WTC11 (cell line): ENCODE measurements at regions not wholly inside any gene's neighbourhood (a gene's known extent, or its start where the extent isn't known, plus 50 kb on each side); places are given as distances from the start of the nearest gene placed in this dataset.

ENCODE experiments used
- KAT7 ChIP-seq: sonication (generic); formaldehyde crosslinking; IDR thresholded peaks from 2 replicates; pipeline ENCODE4 v1.8.1; 2023; ENCODE audit warnings: missing genetic modification reagents, mild to moderate bottlenecking, borderline replicate concordance
- TP53 ChIP-seq: sonication (generic); formaldehyde crosslinking; IDR thresholded peaks from 2 replicates; pipeline ENCODE4 v1.8.1; 2023; ENCODE audit warnings: mild to moderate bottlenecking, missing genetic modification reagents
- TF ChIP-seq, protein P1 (sequence below): sonication (generic); formaldehyde crosslinking; IDR thresholded peaks from 2 replicates; pipeline ENCODE4 v1.8.0; 2023; ENCODE audit warnings: missing genetic modification reagents, mild to moderate bottlenecking, borderline replicate concordance
- TF ChIP-seq, protein P2 (sequence below): sonication (generic); formaldehyde crosslinking; IDR thresholded peaks from 2 replicates; pipeline ENCODE4 v1.8.0; 2022; ENCODE audit warnings: mild to moderate bottlenecking, missing genetic modification reagents
- TF ChIP-seq, protein P3 (sequence below): fragments of 200-600 bp; IDR thresholded peaks from 2 replicates; pipeline ENCODE4 v1.8.0; 2022; ENCODE audit warnings: antibody characterized with exemption

DNA sequence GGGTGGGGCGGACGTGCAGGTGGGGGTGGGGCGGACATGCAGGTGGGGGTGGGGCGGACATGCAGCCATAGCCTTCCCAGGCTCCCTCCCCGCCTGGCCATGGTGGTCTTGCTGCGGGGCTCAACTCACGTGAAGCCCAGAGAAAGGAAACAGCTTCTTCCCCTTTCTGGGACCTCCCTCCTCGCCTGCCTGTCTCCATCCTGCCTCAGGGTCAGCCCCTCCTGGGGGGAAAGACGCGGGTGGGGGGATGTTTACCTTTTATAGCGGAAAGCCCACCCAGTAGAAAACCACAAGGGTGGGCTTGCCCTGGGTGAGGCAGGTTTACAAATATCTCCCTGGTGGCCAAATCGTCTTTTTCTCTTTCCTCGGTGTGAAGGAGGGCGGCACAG, 520.0 kb downstream of the GLRX3 start:
- TF ChIP-seq, protein P1, sequence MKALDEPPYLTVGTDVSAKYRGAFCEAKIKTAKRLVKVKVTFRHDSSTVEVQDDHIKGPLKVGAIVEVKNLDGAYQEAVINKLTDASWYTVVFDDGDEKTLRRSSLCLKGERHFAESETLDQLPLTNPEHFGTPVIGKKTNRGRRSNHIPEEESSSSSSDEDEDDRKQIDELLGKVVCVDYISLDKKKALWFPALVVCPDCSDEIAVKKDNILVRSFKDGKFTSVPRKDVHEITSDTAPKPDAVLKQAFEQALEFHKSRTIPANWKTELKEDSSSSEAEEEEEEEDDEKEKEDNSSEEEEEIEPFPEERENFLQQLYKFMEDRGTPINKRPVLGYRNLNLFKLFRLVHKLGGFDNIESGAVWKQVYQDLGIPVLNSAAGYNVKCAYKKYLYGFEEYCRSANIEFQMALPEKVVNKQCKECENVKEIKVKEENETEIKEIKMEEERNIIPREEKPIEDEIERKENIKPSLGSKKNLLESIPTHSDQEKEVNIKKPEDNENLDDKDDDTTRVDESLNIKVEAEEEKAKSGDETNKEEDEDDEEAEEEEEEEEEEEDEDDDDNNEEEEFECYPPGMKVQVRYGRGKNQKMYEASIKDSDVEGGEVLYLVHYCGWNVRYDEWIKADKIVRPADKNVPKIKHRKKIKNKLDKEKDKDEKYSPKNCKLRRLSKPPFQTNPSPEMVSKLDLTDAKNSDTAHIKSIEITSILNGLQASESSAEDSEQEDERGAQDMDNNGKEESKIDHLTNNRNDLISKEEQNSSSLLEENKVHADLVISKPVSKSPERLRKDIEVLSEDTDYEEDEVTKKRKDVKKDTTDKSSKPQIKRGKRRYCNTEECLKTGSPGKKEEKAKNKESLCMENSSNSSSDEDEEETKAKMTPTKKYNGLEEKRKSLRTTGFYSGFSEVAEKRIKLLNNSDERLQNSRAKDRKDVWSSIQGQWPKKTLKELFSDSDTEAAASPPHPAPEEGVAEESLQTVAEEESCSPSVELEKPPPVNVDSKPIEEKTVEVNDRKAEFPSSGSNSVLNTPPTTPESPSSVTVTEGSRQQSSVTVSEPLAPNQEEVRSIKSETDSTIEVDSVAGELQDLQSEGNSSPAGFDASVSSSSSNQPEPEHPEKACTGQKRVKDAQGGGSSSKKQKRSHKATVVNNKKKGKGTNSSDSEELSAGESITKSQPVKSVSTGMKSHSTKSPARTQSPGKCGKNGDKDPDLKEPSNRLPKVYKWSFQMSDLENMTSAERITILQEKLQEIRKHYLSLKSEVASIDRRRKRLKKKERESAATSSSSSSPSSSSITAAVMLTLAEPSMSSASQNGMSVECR, result no peak
- TF ChIP-seq KAT7 (CRISPR knock-in tag), result no peak
- TF ChIP-seq, protein P2, sequence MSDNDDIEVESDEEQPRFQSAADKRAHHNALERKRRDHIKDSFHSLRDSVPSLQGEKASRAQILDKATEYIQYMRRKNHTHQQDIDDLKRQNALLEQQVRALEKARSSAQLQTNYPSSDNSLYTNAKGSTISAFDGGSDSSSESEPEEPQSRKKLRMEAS (CRISPR knock-in tag), result no peak
- no peak for TF ChIP-seq TP53 (CRISPR knock-in tag)
- TF ChIP-seq, protein P3, sequence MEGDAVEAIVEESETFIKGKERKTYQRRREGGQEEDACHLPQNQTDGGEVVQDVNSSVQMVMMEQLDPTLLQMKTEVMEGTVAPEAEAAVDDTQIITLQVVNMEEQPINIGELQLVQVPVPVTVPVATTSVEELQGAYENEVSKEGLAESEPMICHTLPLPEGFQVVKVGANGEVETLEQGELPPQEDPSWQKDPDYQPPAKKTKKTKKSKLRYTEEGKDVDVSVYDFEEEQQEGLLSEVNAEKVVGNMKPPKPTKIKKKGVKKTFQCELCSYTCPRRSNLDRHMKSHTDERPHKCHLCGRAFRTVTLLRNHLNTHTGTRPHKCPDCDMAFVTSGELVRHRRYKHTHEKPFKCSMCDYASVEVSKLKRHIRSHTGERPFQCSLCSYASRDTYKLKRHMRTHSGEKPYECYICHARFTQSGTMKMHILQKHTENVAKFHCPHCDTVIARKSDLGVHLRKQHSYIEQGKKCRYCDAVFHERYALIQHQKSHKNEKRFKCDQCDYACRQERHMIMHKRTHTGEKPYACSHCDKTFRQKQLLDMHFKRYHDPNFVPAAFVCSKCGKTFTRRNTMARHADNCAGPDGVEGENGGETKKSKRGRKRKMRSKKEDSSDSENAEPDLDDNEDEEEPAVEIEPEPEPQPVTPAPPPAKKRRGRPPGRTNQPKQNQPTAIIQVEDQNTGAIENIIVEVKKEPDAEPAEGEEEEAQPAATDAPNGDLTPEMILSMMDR, result no peak
